Left lung (tissue), 4 donors: ENCODE measurements at regions not wholly inside any gene's neighbourhood (a gene's known extent, or its start where the extent isn't known, plus 50 kb on each side); places are given as distances from the start of the nearest gene placed in this dataset.

Source experiments
- ATAC-seq: fragments of 200-7000 bp; cut with Tn5 transposase; one replicate; pipeline ENCODE4 v1.9.1; 2020; ENCODE audit warnings: moderate library complexity
- DNase-seq, 4 donors: peaks; one replicate each; pipeline ENCODE4 v3.0.0-alpha.2; 2013 to 2020
- H3K27ac ChIP-seq, 2 donors: fragments of 200-600 bp; sonication (generic) in 1 of 2; one replicate each; pipeline versions ENCODE4 v1.5.0 to v1.8.0; 2020 to 2021
- H3K27me3 ChIP-seq, 2 donors: fragments of 200-600 bp; sonication (generic) in 1 of 2; one replicate each; pipeline versions ENCODE4 v1.5.0 to v1.8.0; 2020 to 2021
- H3K36me3 ChIP-seq, 2 donors: fragments of 200-600 bp; sonication (generic) in 1 of 2; one replicate each; pipeline versions ENCODE4 v1.5.0 to v1.8.0; 2020 to 2021
- H3K4me1 ChIP-seq, 2 donors: fragments of 200-600 bp; one replicate each; pipeline ENCODE4 v1.8.0; 2021
- H3K4me3 ChIP-seq, 2 donors: fragments of 200-600 bp; sonication (generic) in 1 of 2; one replicate each; pipeline versions ENCODE4 v1.5.0 to v1.8.0; 2020 to 2021; ENCODE audit warnings: mild to moderate bottlenecking in 1 of 2
- H3K9me3 ChIP-seq, 2 donors: fragments of 200-600 bp; sonication (generic) in 1 of 2; one replicate each; pipeline versions ENCODE4 v1.5.0 to v1.8.0; 2020 to 2021
- intact Hi-C, 2 donors: fragments of 100-400 bp; cut with DNase I; formaldehyde crosslinking; loops; one replicate each; pipeline versions ENCODE4 v1.11.2 to v1.14.2; 2022
- TF ChIP-seq, protein P1 (sequence below), 2 donors: fragments of 200-600 bp; sonication (generic) in 1 of 2; IDR thresholded peaks; one replicate each; pipeline versions ENCODE4 v1.5.0 to v1.8.0; 2021; ENCODE audit warnings: antibody characterized with exemption in 2 of 2
- donor health status: DM: no; HTN: yes; CAD: no.
- donor health status: DM: no; HTN: no; CAD: no.

DNA sequence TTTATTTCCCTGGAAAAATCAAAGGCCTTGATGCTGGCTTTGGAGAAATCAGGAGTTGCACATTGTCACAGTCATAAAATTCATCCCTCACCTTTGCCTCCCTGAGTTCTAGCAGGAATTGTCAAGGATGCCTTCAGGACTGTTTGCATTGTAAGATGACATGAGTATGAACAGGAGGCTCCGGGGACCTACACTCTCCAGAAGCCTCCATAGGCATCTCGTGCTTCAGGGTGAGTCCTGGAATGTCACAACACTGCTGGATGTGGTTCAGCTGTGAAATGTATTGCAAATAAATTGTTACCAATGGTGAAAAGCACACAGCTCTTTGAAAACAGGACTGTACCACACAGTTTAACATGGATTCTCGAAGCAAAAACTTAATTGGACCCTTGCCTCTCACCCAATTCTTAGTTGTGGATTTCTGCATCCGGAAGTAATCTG lies 535.4 kb upstream of the C16orf82 start:
- no peak for DNase-seq
- H3K27me3 ChIP-seq, result no peaks in the 10 kb centered on the region
- ATAC-seq, result no peak
- H3K4me1 ChIP-seq, result no peaks in the 10 kb centered on the region
- intact Hi-C loops, result no loop called here
- H3K36me3 ChIP-seq, result no peaks in the 10 kb centered on the region
- no peaks in the 10 kb centered on the region for H3K9me3 ChIP-seq
- TF ChIP-seq, protein P1, sequence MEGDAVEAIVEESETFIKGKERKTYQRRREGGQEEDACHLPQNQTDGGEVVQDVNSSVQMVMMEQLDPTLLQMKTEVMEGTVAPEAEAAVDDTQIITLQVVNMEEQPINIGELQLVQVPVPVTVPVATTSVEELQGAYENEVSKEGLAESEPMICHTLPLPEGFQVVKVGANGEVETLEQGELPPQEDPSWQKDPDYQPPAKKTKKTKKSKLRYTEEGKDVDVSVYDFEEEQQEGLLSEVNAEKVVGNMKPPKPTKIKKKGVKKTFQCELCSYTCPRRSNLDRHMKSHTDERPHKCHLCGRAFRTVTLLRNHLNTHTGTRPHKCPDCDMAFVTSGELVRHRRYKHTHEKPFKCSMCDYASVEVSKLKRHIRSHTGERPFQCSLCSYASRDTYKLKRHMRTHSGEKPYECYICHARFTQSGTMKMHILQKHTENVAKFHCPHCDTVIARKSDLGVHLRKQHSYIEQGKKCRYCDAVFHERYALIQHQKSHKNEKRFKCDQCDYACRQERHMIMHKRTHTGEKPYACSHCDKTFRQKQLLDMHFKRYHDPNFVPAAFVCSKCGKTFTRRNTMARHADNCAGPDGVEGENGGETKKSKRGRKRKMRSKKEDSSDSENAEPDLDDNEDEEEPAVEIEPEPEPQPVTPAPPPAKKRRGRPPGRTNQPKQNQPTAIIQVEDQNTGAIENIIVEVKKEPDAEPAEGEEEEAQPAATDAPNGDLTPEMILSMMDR (IDR thresholded peaks at IDR 0.05), result no peak
- H3K4me3 ChIP-seq, result no peak overlapping the region
- no peak overlapping the region for H3K27ac ChIP-seq

GRCh38 chr16:26532456-26532855 lies 534.3 kb upstream of the C16orf82 start:
- TF ChIP-seq, protein P1 (IDR thresholded peaks at IDR 0.05), result no peak
- intact Hi-C loops, result no loop called here
- Histone ChIP-seq H3K9me3 (no peaks in the 10 kb centered on the region), H3K27ac (no peak overlapping the region), H3K4me3 (no peak overlapping the region), H3K27me3 (no peaks in the 10 kb centered on the region), H3K4me1 (no peaks in the 10 kb centered on the region), H3K36me3 (no peaks in the 10 kb centered on the region)
- DNase-seq (no peak), ATAC-seq (no peak)

GRCh38 chr16:26542198-26542597 lies 524.5 kb upstream of the C16orf82 start:
- intact Hi-C loops, result no loop called here
- DNase-seq (no peak), ATAC-seq (no peak)
- no peak overlapping the region for H3K4me3 ChIP-seq
- no peaks in the 10 kb centered on the region for H3K27me3 ChIP-seq
- H3K27ac ChIP-seq, result no peak overlapping the region
- TF ChIP-seq, protein P1 (IDR thresholded peaks at IDR 0.05), result no peak
- H3K4me1 ChIP-seq, result no peaks in the 10 kb centered on the region
- H3K36me3 ChIP-seq, result no peaks in the 10 kb centered on the region
- H3K9me3 ChIP-seq, result no peaks in the 10 kb centered on the region

- Histone ChIP-seq H3K4me3 (no peak overlapping the region), H3K36me3 (no peaks in the 10 kb centered on the region), H3K27ac (no peak overlapping the region), H3K27me3 (no peaks in the 10 kb centered on the region), H3K9me3 (no peaks in the 10 kb centered on the region), H3K4me1 (no peaks in the 10 kb centered on the region)
- DNase-seq, result no peak
- no peak for ATAC-seq
- intact Hi-C loops, result no loop called here
- TF ChIP-seq, protein P1 (IDR thresholded peaks at IDR 0.05), result no peak
Measured at GRCh38 chr16:26546573-26546972, 520.2 kb upstream of the C16orf82 start.

GRCh38 chr16:26547681-26548080 lies 519.0 kb upstream of the C16orf82 start:
- no peak overlapping the region for H3K4me3 ChIP-seq
- H3K27me3 ChIP-seq, result no peaks in the 10 kb centered on the region
- TF ChIP-seq, protein P1 (IDR thresholded peaks at IDR 0.05), result no peak
- no peaks in the 10 kb centered on the region for H3K4me1 ChIP-seq
- no peak overlapping the region for H3K27ac ChIP-seq
- no peaks in the 10 kb centered on the region for H3K36me3 ChIP-seq
- ATAC-seq (no peak), DNase-seq (no peak)
- H3K9me3 ChIP-seq, result no peaks in the 10 kb centered on the region
- intact Hi-C loops, result no loop called here
